Endodermal cell (in vitro differentiated cells): ENCODE measurements at regions not wholly inside any gene's neighbourhood (a gene's known extent, or its start where the extent isn't known, plus 50 kb on each side); places are given as distances from the start of the nearest gene placed in this dataset.

Experiments
- DNase-seq: peaks from one replicate; pipeline ENCODE4 v3.0.0-alpha.2; 2017
- H3K27ac ChIP-seq: 2 replicates; pipeline ENCODE4 v1.5.1; 2013; ENCODE audit warnings: mild to moderate bottlenecking, low read depth, low read length, moderate library complexity
- H3K27me3 ChIP-seq: 2 replicates; pipeline ENCODE4 v1.6.1; 2013; ENCODE audit warnings: mild to moderate bottlenecking, low read length, moderate library complexity; ENCODE audit not compliant: insufficient read depth, control insufficient read depth, poor library complexity, severe bottlenecking
- H3K36me3 ChIP-seq: 2 replicates; pipeline ENCODE4 v1.7.0; 2013; ENCODE audit warnings: mild to moderate bottlenecking, low read length, moderate library complexity; ENCODE audit not compliant: control insufficient read depth, insufficient read depth
- H3K4me1 ChIP-seq: one replicate; pipeline ENCODE4 v1.7.0; 2013; ENCODE audit warnings: low read length; ENCODE audit not compliant: control insufficient read depth, insufficient read depth
- H3K4me3 ChIP-seq: 2 replicates; pipeline ENCODE4 v1.5.1; 2013; ENCODE audit warnings: mild to moderate bottlenecking, low read length, moderate library complexity
- H3K9ac ChIP-seq: 2 replicates; pipeline ENCODE4 v1.6.1; 2013; ENCODE audit warnings: mild to moderate bottlenecking, low read length, moderate library complexity; ENCODE audit not compliant: poor library complexity, severe bottlenecking; ENCODE audit errors: extremely low read depth
- H3K9me3 ChIP-seq: 2 replicates; pipeline ENCODE4 v1.6.1; 2013; ENCODE audit warnings: mild to moderate bottlenecking, low read length, moderate library complexity; ENCODE audit not compliant: control insufficient read depth
- H3K27ac Mint-ChIP-seq: 2 replicates; pipeline ENCODE4 v1.8.0; 2020; ENCODE audit warnings: mixed read lengths
- H3K27me3 Mint-ChIP-seq: 2 replicates; pipeline ENCODE4 v1.8.0; 2021; ENCODE audit warnings: mild to moderate bottlenecking, mixed read lengths; ENCODE audit not compliant: insufficient read depth
- H3K36me3 Mint-ChIP-seq: 2 replicates; pipeline ENCODE4 v1.8.0; 2020; ENCODE audit warnings: low read depth, mixed read lengths
- H3K4me1 Mint-ChIP-seq: 2 replicates; pipeline ENCODE4 v1.8.0; 2020; ENCODE audit warnings: mixed read lengths
- H3K4me3 Mint-ChIP-seq: 2 replicates; pipeline ENCODE4 v1.8.0; 2020; ENCODE audit warnings: mild to moderate bottlenecking, moderate library complexity, mixed read lengths
- H3K9me3 Mint-ChIP-seq: 2 replicates; pipeline ENCODE4 v1.8.0; 2020; ENCODE audit warnings: mild to moderate bottlenecking, mixed read lengths
- CTCF ChIP-seq: fragments of 200-600 bp; sonication (generic); conservative IDR thresholded peaks from 2 replicates; pipeline ENCODE4 v1.5.0; 2021; ENCODE audit warnings: antibody characterized with exemption, mild to moderate bottlenecking
- WGBS, 2 experiments: methylation state at CpG; one replicate each; pipeline versions ENCODE4 v1.1.5 to v1.1.7; 2013; ENCODE audit warnings: missing lambda C conversion rate in 2 of 2, mixed read lengths in 1 of 2; ENCODE audit not compliant: insufficient coverage in 1 of 2, insufficient read length in 1 of 2; 5-methylcytosine and 5-hydroxymethylcytosine counted together

- H3K27ac ChIP-seq, result no peak overlapping the region
- H3K9me3 ChIP-seq, result no peaks in the 10 kb centered on the region
- Mint-ChIP-seq H3K27me3 (no peaks in the 10 kb centered on the region), H3K4me1 (peaks cover 5% of the 10 kb centered on the region), H3K4me3 (no peak overlapping the region), H3K9me3 (no peaks in the 10 kb centered on the region), H3K27ac (no peak overlapping the region), H3K36me3 (no peaks in the 10 kb centered on the region)
- TF ChIP-seq CTCF, result no peak
- DNase-seq, result no peak
- no peak overlapping the region for H3K4me3 ChIP-seq
- no peak overlapping the region for H3K9ac ChIP-seq
- H3K4me1 ChIP-seq, result peaks cover 6% of the 10 kb centered on the region
- H3K36me3 ChIP-seq, result no peaks in the 10 kb centered on the region
- no peaks in the 10 kb centered on the region for H3K27me3 ChIP-seq
Observed at GRCh38 chr4:67101612-67102011, 443.7 kb downstream of the CENPC start.

- no peaks in the 10 kb centered on the region for H3K9me3 Mint-ChIP-seq
- Histone ChIP-seq H3K27me3 (no peaks in the 10 kb centered on the region), H3K4me3 (no peak overlapping the region), H3K9ac (no peak overlapping the region), H3K9me3 (no peaks in the 10 kb centered on the region), H3K4me1 (no peaks in the 10 kb centered on the region), H3K27ac (no peak overlapping the region), H3K36me3 (no peaks in the 10 kb centered on the region)
- no peaks in the 10 kb centered on the region for H3K36me3 Mint-ChIP-seq
- WGBS, 2 experiments, result 81 to 92% methylated on average over 2 to 4 of the region's 4 CpGs
- H3K4me1 Mint-ChIP-seq, result peaks cover 11% of the 10 kb centered on the region
- H3K27me3 Mint-ChIP-seq, result no peaks in the 10 kb centered on the region
- TF ChIP-seq CTCF, result no peak
- no peak overlapping the region for H3K27ac Mint-ChIP-seq
- no peak overlapping the region for H3K4me3 Mint-ChIP-seq
- DNase-seq, result no peak
Observed at GRCh38 chr4:67092351-67092750, 453.0 kb downstream of the CENPC start.

GRCh38 chr4:67091673-67092072, 453.6 kb downstream of the CENPC start:
- Histone ChIP-seq H3K36me3 (no peaks in the 10 kb centered on the region), H3K9me3 (no peaks in the 10 kb centered on the region), H3K27me3 (no peaks in the 10 kb centered on the region), H3K4me1 (no peaks in the 10 kb centered on the region), H3K27ac (no peak overlapping the region), H3K4me3 (no peak overlapping the region), H3K9ac (no peak overlapping the region)
- no peak overlapping the region for H3K27ac Mint-ChIP-seq
- H3K4me1 Mint-ChIP-seq, result peaks cover 11% of the 10 kb centered on the region
- TF ChIP-seq CTCF, result no peak
- H3K9me3 Mint-ChIP-seq, result no peaks in the 10 kb centered on the region
- H3K4me3 Mint-ChIP-seq, result no peak overlapping the region
- H3K27me3 Mint-ChIP-seq, result no peaks in the 10 kb centered on the region
- no peaks in the 10 kb centered on the region for H3K36me3 Mint-ChIP-seq
- no peak for DNase-seq
